Mononuclear cell (primary cell): ENCODE measurements at regions not wholly inside any gene's neighbourhood (a gene's known extent, or its start where the extent isn't known, plus 50 kb on each side); places are given as distances from the start of the nearest gene placed in this dataset.
"Not testable (repeated sequence)": the region's sequence is repeated elsewhere in the genome, so short reads cannot be mapped to it uniquely, and the experiment has no call there.

Experiments
- H3K27me3 ChIP-seq: 2 replicates; pipeline ENCODE4 v1.6.0; 2011; ENCODE audit warnings: low read length, control low read depth; ENCODE audit not compliant: insufficient read depth
- H3K4me1 ChIP-seq: 2 replicates; pipeline ENCODE4 v1.5.1; 2011; ENCODE audit warnings: mild to moderate bottlenecking, low read length, control low read depth; ENCODE audit not compliant: insufficient read depth
- H3K4me3 ChIP-seq: 2 replicates; pipeline ENCODE4 v1.5.1; 2011; ENCODE audit warnings: mild to moderate bottlenecking, low read length, moderate library complexity
- H3K9me3 ChIP-seq: 2 replicates; pipeline ENCODE4 v1.5.1; 2011; ENCODE audit warnings: low read depth, mild to moderate bottlenecking, control low read depth, low read length

DNA sequence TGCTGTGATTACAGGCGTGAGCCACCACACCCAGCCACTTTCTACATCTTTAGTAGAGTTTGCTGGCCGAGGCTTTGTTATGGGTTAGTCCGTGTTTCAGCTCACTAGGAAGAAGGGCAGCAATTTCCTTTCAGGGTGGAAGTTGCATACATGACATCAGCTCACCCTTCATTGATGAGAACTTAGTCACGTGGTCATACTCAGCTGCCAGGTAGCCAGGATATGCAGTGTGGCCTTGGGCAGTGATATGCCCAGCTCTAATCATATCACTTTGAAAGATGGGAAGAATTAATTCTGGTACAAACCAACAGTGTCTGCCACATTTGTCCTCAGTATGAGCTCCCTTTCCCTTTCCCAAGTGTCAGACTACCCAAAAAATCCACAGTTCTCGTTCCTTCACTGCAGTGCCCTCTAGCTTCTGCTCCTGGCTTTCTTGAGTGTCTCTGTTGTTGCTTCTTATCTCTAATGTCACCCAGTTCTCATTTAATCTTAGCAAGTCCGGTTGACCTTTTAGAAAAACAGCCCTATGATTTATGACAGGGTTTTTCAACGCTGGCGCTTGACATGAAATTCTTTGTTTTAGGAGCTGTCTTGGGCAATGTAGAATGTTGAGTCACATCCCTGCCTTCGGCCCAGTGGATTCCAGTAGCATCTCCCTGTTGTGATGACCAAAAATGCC is 108.7 kb upstream of the ITGB1 start:
- Histone ChIP-seq H3K27me3 (no peaks in the 10 kb centered on the region), H3K4me1 (no peaks in the 10 kb centered on the region), H3K9me3 (no peaks in the 10 kb centered on the region), H3K4me3 (no peak overlapping the region)

- H3K4me3 ChIP-seq: no peak overlapping the region
Measured at GRCh38 chr10:33065111-33065510, 107.1 kb upstream of the ITGB1 start.

GRCh38 chr10:33064706-33065105 is 106.7 kb upstream of the ITGB1 start:
- H3K4me1 ChIP-seq: no peaks in the 10 kb centered on the region
- H3K27me3 ChIP-seq: no peaks in the 10 kb centered on the region
- no peak overlapping the region for H3K4me3 ChIP-seq
- H3K9me3 ChIP-seq: no peaks in the 10 kb centered on the region

More at GRCh38 chr10:33065111-33065510, 107.1 kb upstream of the ITGB1 start:
- no peaks in the 10 kb centered on the region for H3K27me3 ChIP-seq
- H3K4me1 ChIP-seq: no peaks in the 10 kb centered on the region
- no peaks in the 10 kb centered on the region for H3K9me3 ChIP-seq

DNA sequence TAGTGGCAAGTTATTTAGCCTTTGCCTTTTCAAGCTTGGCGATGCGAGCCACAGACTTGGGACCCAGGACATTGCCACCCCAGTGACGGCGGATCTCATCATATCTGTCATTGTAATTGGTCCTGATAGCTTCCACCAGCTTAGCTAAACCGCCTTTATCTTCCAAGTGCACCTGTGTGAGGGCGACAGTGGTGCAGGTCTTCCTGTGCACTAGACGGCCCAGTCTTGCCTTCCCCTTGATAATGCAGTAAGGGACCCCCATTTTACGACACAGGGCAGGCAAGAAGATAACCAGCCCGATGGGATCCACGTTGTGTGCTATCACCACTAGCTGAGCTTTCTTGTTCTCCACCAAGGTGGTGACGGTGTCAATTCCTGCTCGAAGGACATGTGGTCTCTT is 99.6 kb upstream of the ITGB1 start:
- Histone ChIP-seq H3K27me3 (no peaks in the 10 kb centered on the region), H3K4me1 (no peaks in the 10 kb centered on the region), H3K4me3 (no peak overlapping the region), H3K9me3 (no peaks in the 10 kb centered on the region)

DNA sequence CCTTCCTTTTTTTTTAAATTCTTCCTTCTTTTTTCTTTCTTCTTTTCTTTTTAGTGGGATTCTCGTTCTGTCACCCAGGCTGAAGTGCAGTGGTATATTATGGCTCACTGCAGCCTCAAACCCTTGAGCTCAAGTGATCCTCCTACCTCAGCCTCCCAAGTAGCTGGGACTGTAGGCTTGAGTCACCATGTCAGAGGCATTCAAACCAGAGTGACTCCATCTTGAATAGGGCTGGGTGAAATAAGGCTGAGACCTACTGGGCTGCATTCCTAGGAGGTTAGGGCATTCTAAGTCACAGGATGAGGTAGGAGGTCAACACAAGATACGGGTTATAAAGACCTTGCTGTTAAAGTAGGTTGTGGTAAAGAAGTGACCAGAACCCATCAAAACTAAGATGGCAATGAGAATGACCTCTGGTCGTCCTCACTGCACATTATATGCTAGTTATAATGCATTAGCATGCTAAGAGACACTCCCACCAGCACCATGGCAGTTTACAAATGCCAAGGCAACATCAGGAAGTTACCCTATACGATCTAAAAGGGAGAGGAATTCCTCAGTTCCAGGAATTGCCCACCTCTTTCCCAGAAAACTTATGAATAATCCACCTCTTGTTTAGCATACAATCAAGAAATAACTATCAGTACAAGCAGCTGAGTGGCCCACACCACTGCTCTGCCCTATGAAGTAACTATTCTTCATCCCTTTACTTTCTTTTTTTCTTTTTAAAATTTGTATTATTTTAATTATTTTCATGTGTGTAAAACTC is 99.0 kb upstream of the ITGB1 start:
- H3K4me1 ChIP-seq: no peaks in the 10 kb centered on the region
- H3K4me3 ChIP-seq: no peak overlapping the region
- no peaks in the 10 kb centered on the region for H3K27me3 ChIP-seq
- no peaks in the 10 kb centered on the region for H3K9me3 ChIP-seq

- no peaks in the 10 kb centered on the region for H3K4me1 ChIP-seq
- H3K27me3 ChIP-seq: no peaks in the 10 kb centered on the region
- no peak overlapping the region for H3K4me3 ChIP-seq
- H3K9me3 ChIP-seq: no peaks in the 10 kb centered on the region
Measured at GRCh38 chr10:33055625-33056024, 97.6 kb upstream of the ITGB1 start.

DNA sequence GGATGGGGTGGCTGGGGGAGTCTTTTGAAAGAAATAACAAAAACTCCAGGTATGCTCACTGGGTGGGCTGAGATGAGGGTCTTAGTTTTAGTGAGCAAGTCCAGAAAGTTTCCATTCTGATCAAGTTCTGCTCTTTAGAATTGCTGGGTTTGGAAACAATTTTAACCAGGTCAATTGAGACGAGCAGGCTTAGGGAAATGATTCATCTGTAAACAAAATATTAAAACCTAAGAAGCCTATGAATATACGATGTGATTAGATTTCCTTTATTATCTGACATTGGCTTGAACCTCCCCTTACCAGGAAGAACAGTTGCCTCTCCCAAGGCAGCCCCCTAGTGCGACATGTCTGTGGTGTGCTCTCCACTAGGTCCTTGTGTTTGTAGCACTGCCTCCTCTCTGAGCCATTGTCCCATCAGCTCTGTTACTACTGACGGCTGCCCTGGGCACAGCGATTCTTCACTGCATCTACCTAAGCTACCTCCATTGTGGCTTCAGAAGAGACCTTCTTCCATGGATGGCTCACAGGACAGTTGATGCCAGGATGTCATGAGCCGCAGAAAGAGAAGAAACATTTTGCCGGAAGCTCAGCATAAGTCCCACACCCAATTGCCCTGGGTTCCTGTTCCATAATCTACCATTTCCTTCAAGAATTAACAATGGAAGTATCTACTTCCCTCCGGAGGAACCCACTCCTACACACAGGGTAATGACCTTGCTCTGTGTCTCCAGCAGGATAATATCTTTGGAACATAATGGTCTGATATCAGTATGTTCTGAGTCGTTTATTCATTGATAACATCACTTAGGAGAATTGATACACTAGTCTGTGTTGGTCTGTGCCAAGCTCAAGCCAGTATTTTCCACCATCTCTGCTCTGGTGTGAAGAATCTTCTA is 95.1 kb upstream of the ITGB1 start:
- H3K27me3 ChIP-seq: no peaks in the 10 kb centered on the region
- no peaks in the 10 kb centered on the region for H3K4me1 ChIP-seq
- H3K4me3 ChIP-seq: no peak overlapping the region
- H3K9me3 ChIP-seq: no peaks in the 10 kb centered on the region

- Histone ChIP-seq H3K4me1 (no peaks in the 10 kb centered on the region), H3K4me3 (no peak overlapping the region), H3K9me3 (no peaks in the 10 kb centered on the region), H3K27me3 (no peaks in the 10 kb centered on the region)
Measured at GRCh38 chr10:33052263-33052875, 94.3 kb upstream of the ITGB1 start.

DNA sequence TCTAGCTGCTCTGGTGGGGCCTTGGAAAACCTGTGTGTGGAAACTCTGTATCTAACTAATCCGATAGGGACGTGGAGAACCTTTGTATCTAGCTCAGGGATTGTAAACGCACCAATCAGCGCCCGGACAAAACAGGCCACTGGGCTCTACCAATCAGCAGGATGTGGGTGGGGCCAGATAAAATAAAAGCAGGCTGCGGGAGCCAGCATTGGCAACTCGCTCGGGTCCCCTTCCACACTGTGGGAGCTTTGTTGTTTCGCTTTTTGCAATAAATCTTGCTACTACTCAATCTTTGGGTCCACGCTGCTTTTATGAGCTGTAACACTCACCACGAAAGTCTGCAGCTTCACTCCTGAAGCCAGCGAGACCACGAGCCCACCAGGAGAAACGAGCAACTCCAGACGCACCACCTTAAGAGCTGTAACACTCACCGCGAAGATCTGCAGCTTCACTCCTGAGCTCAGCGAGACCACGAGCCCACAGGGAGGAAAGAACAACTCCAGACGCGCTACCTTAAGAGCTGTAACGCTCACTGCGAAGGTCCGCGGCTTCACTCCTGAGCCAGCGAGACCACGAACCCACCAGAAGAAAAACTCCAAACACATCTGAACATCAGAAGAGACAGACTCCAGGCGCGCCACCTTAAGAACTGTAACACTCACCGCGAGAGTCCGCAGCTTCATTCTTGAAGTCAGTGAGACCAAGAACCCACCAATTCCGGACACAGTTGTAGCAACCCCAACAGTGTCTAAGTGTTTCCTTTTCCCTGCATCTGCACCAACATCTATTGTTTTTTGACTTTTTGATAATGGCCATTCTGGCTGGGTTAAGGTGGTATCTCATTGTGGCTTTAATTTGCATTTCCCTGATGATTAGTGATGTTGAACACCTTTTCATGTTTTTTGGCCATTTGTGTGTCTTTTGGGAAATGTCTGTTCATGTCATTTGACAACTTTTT is 92.2 kb upstream of the ITGB1 start:
- H3K27me3 ChIP-seq, H3K9me3 ChIP-seq, H3K4me1 ChIP-seq, H3K4me3 ChIP-seq: not testable (repeated sequence)

DNA sequence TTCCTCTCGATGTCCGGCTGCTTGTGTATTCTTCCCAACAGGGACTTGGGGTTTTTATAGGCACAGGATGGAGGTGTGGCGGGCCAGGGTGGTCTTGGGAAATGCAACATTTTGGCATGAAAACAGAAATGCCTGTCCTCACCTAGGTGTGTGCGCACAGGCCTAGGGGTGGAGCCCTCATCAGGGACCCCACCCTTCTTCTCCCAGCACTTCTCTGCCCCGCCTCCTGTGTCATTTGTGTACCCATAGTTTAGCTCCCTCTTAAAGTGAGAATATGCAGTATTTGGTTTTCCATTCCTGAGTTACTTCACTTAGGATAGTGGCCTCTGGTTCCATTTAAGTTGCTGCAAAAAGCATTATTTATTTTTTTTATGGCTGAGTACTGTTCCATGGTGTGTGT is 90.2 kb upstream of the ITGB1 start:
- no peaks in the 10 kb centered on the region for H3K9me3 ChIP-seq
- H3K27me3 ChIP-seq: no peaks in the 10 kb centered on the region
- H3K4me3 ChIP-seq: no peak overlapping the region
- no peaks in the 10 kb centered on the region for H3K4me1 ChIP-seq

DNA sequence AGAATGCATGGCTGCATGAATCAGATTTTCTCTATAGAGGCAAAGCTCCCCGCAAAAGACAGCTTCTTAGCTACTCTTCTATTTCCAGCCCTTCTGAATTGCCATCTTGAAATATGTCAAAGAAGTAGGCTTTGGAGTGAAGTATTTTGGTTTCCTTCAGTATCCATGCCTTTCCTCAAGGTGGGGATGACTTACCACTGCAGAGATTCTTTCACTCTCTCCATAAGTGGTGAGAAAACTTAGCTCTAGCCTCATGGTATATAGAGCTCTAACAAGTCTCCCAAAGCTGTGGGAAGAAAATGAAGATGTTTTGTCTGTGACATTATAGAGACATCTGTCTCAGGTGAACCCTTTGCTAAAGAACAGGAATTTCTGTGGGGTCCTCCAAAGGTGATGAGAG is 89.6 kb upstream of the ITGB1 start:
- H3K27me3 ChIP-seq: no peaks in the 10 kb centered on the region
- H3K4me1 ChIP-seq: no peaks in the 10 kb centered on the region
- no peak overlapping the region for H3K4me3 ChIP-seq
- no peaks in the 10 kb centered on the region for H3K9me3 ChIP-seq

- Histone ChIP-seq H3K4me1 (no peaks in the 10 kb centered on the region), H3K4me3 (no peak overlapping the region), H3K27me3 (no peaks in the 10 kb centered on the region), H3K9me3 (no peaks in the 10 kb centered on the region)
Measured at GRCh38 chr10:33046792-33047191, 88.8 kb upstream of the ITGB1 start.

GRCh38 chr10:33045421-33045820 is 87.4 kb upstream of the ITGB1 start:
- Histone ChIP-seq H3K27me3 (no peaks in the 10 kb centered on the region), H3K9me3 (no peaks in the 10 kb centered on the region), H3K4me3 (no peak overlapping the region), H3K4me1 (no peaks in the 10 kb centered on the region)

DNA sequence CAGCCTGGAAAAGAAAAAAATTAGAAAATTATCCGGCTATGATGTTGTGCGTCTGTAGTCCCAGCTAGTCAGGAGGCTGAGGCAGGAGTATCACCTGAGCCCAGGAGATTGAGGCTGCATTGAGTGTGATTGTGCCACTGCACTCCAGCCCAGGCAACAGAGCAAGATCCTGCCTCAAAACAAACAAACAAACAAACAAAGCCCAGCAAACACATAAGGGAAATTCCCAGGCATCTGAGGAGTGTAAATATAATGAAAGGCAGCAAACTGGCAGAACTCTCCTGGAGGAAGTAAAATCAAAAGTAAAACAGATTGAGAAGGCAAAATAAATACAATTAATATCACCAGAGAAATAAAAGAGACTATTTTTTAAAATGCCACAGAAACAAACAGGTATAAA is 84.5 kb upstream of the ITGB1 start:
- no peaks in the 10 kb centered on the region for H3K9me3 ChIP-seq
- H3K27me3 ChIP-seq: no peaks in the 10 kb centered on the region
- no peak overlapping the region for H3K4me3 ChIP-seq
- no peaks in the 10 kb centered on the region for H3K4me1 ChIP-seq
